WTC11 (cell line): ENCODE measurements at regions not wholly inside any gene's neighbourhood (a gene's known extent, or its start where the extent isn't known, plus 50 kb on each side); places are given as distances from the start of the nearest gene placed in this dataset.

Source experiments
- ATAC-seq: fragments of 200-7000 bp; cut with Tn5 transposase; 2 replicates; pipeline ENCODE4 v1.10.0; 2021; ENCODE audit warnings: mild to moderate bottlenecking, moderate library complexity
- CTCF ChIA-PET: fragments of 300-600 bp; sonication (Branson Sonifier 250); formaldehyde crosslinking; loops from one replicate; lab custom pipeline; 2021; ENCODE audit warnings: antibody characterized with exemption; lab: Charles Lee
- POLR2A ChIA-PET: fragments of 350-600 bp; sonication (Branson Sonifier 250); formaldehyde crosslinking; loops from one replicate; lab custom pipeline; 2021; ENCODE audit warnings: antibody characterized with exemption; lab: Charles Lee
- DNase-seq: peaks from one replicate; pipeline ENCODE4 v3.0.0; 2021; ENCODE audit warnings: low spot score
- H3K27ac Mint-ChIP-seq: 2 replicates; pipeline ENCODE4 v1.8.0; 2021; ENCODE audit warnings: mixed read lengths
- H3K27me3 Mint-ChIP-seq: 2 replicates; pipeline ENCODE4 v1.8.0; 2021; ENCODE audit warnings: low read depth, mild to moderate bottlenecking, moderate library complexity, mixed read lengths
- H3K36me3 Mint-ChIP-seq: 2 replicates; pipeline ENCODE4 v1.8.0; 2021; ENCODE audit warnings: mixed read lengths
- H3K4me1 Mint-ChIP-seq: 2 replicates; pipeline ENCODE4 v1.8.0; 2022; ENCODE audit warnings: mixed read lengths
- H3K4me3 Mint-ChIP-seq: 2 replicates; pipeline ENCODE4 v1.8.0; 2021; ENCODE audit warnings: mild to moderate bottlenecking, moderate library complexity, mixed read lengths
- H3K9me3 Mint-ChIP-seq: 2 replicates; pipeline ENCODE4 v1.8.0; 2021; ENCODE audit warnings: mixed read lengths
- ATF1 ChIP-seq: sonication (generic); formaldehyde crosslinking; IDR thresholded peaks from 2 replicates; pipeline ENCODE4 v1.8.1; 2023; ENCODE audit warnings: mild to moderate bottlenecking, moderate library complexity, missing genetic modification reagents
- ETV6 ChIP-seq: sonication (generic); formaldehyde crosslinking; IDR thresholded peaks from 2 replicates; pipeline ENCODE4 v1.8.1; 2022; ENCODE audit warnings: mild to moderate bottlenecking, missing genetic modification reagents
- HMGA2 ChIP-seq: fragments of 250-450 bp; sonication (Bioruptor Pico); IDR thresholded peaks from 2 replicates; pipeline ENCODE4 v1.4.0; 2021; ENCODE audit warnings: mild to moderate bottlenecking, moderate library complexity
- JAZF1 ChIP-seq: fragments of 250-450 bp; sonication (Bioruptor Pico); IDR thresholded peaks from 2 replicates; pipeline ENCODE4 v1.9.0; 2021; ENCODE audit warnings: moderate library complexity, mild to moderate bottlenecking, inconsistent platforms
- KAT7 ChIP-seq: sonication (generic); formaldehyde crosslinking; IDR thresholded peaks from 2 replicates; pipeline ENCODE4 v1.8.1; 2023; ENCODE audit warnings: missing genetic modification reagents, mild to moderate bottlenecking, borderline replicate concordance
- NFYB ChIP-seq: sonication (generic); formaldehyde crosslinking; conservative IDR thresholded peaks from 2 replicates; pipeline ENCODE4 v1.8.0; 2022; ENCODE audit warnings: low read depth, missing genetic modification reagents
- NR2C2 ChIP-seq: sonication (generic); formaldehyde crosslinking; IDR thresholded peaks from 2 replicates; pipeline ENCODE4 v1.8.0; 2022; ENCODE audit warnings: mild to moderate bottlenecking, missing genetic modification reagents
- RORB ChIP-seq: fragments of 250-450 bp; sonication (Bioruptor Pico); IDR thresholded peaks from 2 replicates; pipeline ENCODE4 v1.9.0; 2021; ENCODE audit warnings: mild to moderate bottlenecking
- TEAD1 ChIP-seq: sonication (generic); formaldehyde crosslinking; IDR thresholded peaks from 2 replicates; pipeline ENCODE4 v1.8.0; 2022; ENCODE audit warnings: mild to moderate bottlenecking, missing genetic modification reagents
- TP53 ChIP-seq: sonication (generic); formaldehyde crosslinking; IDR thresholded peaks from 2 replicates; pipeline ENCODE4 v1.8.1; 2023; ENCODE audit warnings: mild to moderate bottlenecking, missing genetic modification reagents
- ZNF317 ChIP-seq: sonication (generic); formaldehyde crosslinking; IDR thresholded peaks from 2 replicates; pipeline ENCODE4 v1.8.1; 2023; ENCODE audit warnings: low read depth, mild to moderate bottlenecking, moderate library complexity, missing genetic modification reagents, borderline replicate concordance
- ZNF416 ChIP-seq: fragments of 250-450 bp; sonication (Bioruptor Pico); IDR thresholded peaks from 2 replicates; pipeline ENCODE4 v1.9.0; 2021; ENCODE audit warnings: mild to moderate bottlenecking, inconsistent platforms
- ZNF423 ChIP-seq: fragments of 250-450 bp; sonication (Bioruptor Pico); IDR thresholded peaks from 2 replicates; pipeline ENCODE4 v2.1.2; 2022; ENCODE audit warnings: mild to moderate bottlenecking, moderate library complexity
- TF ChIP-seq, protein P1 (sequence below): sonication (generic); formaldehyde crosslinking; IDR thresholded peaks from 2 replicates; pipeline ENCODE4 v1.8.1; 2023; ENCODE audit warnings: mild to moderate bottlenecking, moderate library complexity, missing genetic modification reagents
- TF ChIP-seq, protein P2 (sequence below): sonication (generic); formaldehyde crosslinking; IDR thresholded peaks from 2 replicates; pipeline ENCODE4 v1.8.0; 2023; ENCODE audit warnings: mild to moderate bottlenecking, missing genetic modification reagents
- TF ChIP-seq, protein P3 (sequence below): sonication (generic); formaldehyde crosslinking; IDR thresholded peaks from 2 replicates; pipeline ENCODE4 v1.8.1; 2022; ENCODE audit warnings: low read depth, missing genetic modification reagents, borderline replicate concordance
- TF ChIP-seq, protein P4 (sequence below): sonication (generic); formaldehyde crosslinking; IDR thresholded peaks from 2 replicates; pipeline ENCODE4 v1.8.1; 2022; ENCODE audit warnings: low read depth, mild to moderate bottlenecking, moderate library complexity, missing genetic modification reagents, borderline replicate concordance
- TF ChIP-seq, protein P5 (sequence below): fragments of 250-450 bp; sonication (Bioruptor Pico); IDR thresholded peaks from 2 replicates; pipeline ENCODE4 v1.9.0; 2021; ENCODE audit warnings: mild to moderate bottlenecking, borderline replicate concordance
- TF ChIP-seq, protein P6 (sequence below): sonication (generic); formaldehyde crosslinking; IDR thresholded peaks from 2 replicates; pipeline ENCODE4 v1.8.0; 2022; ENCODE audit warnings: mild to moderate bottlenecking, missing genetic modification reagents

DNA sequence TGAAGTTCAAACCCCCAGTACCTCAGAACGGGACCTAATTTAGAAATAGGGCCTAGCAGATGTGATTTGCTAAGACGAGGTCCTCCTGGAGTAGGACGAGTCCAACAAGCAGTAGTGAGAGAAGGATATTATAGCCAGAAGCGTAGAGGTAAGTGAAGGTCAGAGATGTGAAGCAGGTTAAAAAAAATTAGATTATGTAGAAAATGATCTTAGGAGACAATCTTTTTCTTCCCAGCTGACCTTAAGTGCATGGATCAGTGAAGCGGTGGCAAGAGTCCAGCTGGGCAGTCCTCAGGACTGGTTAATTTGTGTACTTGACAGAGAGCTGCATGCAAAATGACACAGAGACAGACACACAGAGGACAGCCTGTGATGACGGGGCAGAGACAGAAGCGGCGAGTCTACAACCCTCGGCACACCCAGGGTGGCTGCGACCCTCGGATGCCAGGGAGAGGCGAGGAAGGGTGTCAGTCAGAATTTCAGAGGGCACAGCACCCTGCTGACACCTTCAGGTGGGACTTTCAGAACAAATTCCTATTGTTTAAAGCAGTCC, 131.4 kb upstream of the IRX4 start:
- no peaks in the 10 kb centered on the region for H3K36me3 Mint-ChIP-seq
- CTCF ChIA-PET, result no interaction called here
- H3K27ac Mint-ChIP-seq, result no peak overlapping the region

DNA sequence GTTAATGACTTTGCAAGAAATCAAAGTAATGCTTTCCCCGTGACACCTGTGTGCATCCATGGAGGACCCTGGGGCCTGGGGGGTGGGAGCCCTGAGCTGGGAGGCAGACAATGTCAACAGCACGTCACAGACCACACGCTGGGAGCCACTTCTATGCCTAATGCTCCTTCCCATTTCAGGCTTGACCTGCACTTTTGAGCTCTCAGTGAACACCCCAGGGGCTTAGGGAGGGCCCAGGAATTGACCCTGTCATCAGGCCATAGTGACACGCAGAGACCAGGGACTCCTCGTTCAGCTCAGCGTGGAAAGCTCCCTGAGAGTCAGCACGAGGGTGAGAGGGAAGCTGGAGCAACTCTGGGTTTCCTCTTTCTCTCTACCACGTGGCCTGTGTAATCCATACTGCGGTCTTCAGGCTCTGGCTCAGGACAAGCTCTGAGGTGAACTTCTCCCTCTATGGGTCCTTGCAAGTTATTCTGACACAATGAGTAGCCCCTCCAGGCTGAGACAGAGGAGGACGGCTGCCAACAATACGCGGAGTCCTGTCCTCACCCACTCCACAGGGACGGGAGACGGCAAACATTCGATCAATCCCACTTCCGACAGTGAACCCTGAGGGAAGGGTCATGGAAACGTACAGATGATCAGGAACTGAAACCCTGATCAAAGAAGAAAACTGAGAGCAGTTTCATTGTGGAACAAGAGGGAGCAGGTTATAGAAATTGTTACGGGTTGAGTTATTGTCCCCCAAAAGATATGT, 130.8 kb upstream of the IRX4 start:
- H3K27me3 Mint-ChIP-seq, result no peaks in the 10 kb centered on the region
- H3K9me3 Mint-ChIP-seq, result no peaks in the 10 kb centered on the region
- no peaks in the 10 kb centered on the region for H3K36me3 Mint-ChIP-seq
- H3K27ac Mint-ChIP-seq, result no peak overlapping the region
- H3K4me1 Mint-ChIP-seq, result no peaks in the 10 kb centered on the region
- ChIA-PET POLR2A (no interaction called here), CTCF (no interaction called here)
- no peak overlapping the region for H3K4me3 Mint-ChIP-seq
- TF ChIP-seq TP53 (CRISPR knock-in tag), result no peak
- no peak for TF ChIP-seq HMGA2 (CRISPR knock-in tag)
- TF ChIP-seq, protein P1, sequence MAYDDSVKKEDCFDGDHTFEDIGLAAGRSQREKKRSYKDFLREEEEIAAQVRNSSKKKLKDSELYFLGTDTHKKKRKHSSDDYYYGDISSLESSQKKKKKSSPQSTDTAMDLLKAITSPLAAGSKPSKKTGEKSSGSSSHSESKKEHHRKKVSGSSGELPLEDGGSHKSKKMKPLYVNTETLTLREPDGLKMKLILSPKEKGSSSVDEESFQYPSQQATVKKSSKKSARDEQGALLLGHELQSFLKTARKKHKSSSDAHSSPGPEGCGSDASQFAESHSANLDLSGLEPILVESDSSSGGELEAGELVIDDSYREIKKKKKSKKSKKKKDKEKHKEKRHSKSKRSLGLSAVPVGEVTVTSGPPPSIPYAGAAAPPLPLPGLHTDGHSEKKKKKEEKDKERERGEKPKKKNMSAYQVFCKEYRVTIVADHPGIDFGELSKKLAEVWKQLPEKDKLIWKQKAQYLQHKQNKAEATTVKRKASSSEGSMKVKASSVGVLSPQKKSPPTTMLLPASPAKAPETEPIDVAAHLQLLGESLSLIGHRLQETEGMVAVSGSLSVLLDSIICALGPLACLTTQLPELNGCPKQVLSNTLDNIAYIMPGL (CRISPR knock-in tag), result no peak
- no peak for TF ChIP-seq JAZF1 (CRISPR knock-in tag)
- TF ChIP-seq RORB (CRISPR knock-in tag), result no peak
- no peak for TF ChIP-seq ZNF317 (CRISPR knock-in tag)
- TF ChIP-seq, protein P2, sequence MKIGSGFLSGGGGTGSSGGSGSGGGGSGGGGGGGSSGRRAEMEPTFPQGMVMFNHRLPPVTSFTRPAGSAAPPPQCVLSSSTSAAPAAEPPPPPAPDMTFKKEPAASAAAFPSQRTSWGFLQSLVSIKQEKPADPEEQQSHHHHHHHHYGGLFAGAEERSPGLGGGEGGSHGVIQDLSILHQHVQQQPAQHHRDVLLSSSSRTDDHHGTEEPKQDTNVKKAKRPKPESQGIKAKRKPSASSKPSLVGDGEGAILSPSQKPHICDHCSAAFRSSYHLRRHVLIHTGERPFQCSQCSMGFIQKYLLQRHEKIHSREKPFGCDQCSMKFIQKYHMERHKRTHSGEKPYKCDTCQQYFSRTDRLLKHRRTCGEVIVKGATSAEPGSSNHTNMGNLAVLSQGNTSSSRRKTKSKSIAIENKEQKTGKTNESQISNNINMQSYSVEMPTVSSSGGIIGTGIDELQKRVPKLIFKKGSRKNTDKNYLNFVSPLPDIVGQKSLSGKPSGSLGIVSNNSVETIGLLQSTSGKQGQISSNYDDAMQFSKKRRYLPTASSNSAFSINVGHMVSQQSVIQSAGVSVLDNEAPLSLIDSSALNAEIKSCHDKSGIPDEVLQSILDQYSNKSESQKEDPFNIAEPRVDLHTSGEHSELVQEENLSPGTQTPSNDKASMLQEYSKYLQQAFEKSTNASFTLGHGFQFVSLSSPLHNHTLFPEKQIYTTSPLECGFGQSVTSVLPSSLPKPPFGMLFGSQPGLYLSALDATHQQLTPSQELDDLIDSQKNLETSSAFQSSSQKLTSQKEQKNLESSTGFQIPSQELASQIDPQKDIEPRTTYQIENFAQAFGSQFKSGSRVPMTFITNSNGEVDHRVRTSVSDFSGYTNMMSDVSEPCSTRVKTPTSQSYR (CRISPR knock-in tag), result no peak
- no peak for TF ChIP-seq ZNF423 (CRISPR knock-in tag)
- no peak for TF ChIP-seq KAT7 (CRISPR knock-in tag)
- no peak for TF ChIP-seq ATF1 (CRISPR knock-in tag)
- no peak for TF ChIP-seq NR2C2 (CRISPR knock-in tag)
- no peak for TF ChIP-seq ETV6 (CRISPR knock-in tag)
- DNase-seq, result no peak
- ATAC-seq, result no peak

More for the DNA sequence above, 131.4 kb upstream of the IRX4 start:
- H3K4me3 Mint-ChIP-seq, result no peak overlapping the region
- POLR2A ChIA-PET, result no interaction called here
- no peak for ATAC-seq
- TF ChIP-seq, protein P3, sequence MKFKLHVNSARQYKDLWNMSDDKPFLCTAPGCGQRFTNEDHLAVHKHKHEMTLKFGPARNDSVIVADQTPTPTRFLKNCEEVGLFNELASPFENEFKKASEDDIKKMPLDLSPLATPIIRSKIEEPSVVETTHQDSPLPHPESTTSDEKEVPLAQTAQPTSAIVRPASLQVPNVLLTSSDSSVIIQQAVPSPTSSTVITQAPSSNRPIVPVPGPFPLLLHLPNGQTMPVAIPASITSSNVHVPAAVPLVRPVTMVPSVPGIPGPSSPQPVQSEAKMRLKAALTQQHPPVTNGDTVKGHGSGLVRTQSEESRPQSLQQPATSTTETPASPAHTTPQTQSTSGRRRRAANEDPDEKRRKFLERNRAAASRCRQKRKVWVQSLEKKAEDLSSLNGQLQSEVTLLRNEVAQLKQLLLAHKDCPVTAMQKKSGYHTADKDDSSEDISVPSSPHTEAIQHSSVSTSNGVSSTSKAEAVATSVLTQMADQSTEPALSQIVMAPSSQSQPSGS, result no peak
- TF ChIP-seq NFYB (CRISPR knock-in tag), result no peak
- no peaks in the 10 kb centered on the region for H3K27me3 Mint-ChIP-seq
- H3K4me1 Mint-ChIP-seq, result no peaks in the 10 kb centered on the region
- no peaks in the 10 kb centered on the region for H3K9me3 Mint-ChIP-seq
- DNase-seq, result no peak

DNA sequence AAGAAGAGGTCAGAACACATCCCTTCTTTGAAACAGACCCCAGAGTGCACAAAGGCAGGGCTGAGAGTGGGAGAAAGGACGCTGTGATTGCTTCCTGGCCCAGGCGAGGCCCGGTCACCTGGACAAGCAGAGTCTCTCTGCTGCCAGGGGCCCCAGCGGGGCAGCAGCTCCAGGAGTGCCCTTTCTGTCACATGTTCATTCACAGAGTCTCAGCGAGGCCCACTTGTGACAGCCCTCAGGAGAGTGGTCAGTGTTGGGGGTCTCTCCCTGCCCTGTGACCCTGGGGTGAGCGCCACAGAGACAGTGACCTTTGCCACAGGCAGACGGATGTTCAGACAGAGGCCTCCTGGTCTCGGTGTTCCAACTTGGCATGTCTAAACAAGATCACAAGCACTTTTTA, 130.2 kb upstream of the IRX4 start:
- Mint-ChIP-seq H3K27ac (no peak overlapping the region), H3K4me1 (0 out of 2 replicates have a peak, but pooled peaks cover 3% of the 10 kb centered on the region), H3K27me3 (no peaks in the 10 kb centered on the region), H3K9me3 (no peaks in the 10 kb centered on the region), H3K4me3 (no peak overlapping the region), H3K36me3 (no peaks in the 10 kb centered on the region)
- ChIA-PET CTCF (no interaction called here), POLR2A (no interaction called here)
- ATAC-seq (no peak), DNase-seq (no peak)
- no peak for TF ChIP-seq ZNF416 (CRISPR knock-in tag)
- TF ChIP-seq, protein P4, sequence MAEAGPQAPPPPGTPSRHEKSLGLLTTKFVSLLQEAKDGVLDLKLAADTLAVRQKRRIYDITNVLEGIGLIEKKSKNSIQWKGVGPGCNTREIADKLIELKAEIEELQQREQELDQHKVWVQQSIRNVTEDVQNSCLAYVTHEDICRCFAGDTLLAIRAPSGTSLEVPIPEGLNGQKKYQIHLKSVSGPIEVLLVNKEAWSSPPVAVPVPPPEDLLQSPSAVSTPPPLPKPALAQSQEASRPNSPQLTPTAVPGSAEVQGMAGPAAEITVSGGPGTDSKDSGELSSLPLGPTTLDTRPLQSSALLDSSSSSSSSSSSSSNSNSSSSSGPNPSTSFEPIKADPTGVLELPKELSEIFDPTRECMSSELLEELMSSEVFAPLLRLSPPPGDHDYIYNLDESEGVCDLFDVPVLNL, result no peak
- no peak for TF ChIP-seq TEAD1 (CRISPR knock-in tag)
- TF ChIP-seq, protein P5, sequence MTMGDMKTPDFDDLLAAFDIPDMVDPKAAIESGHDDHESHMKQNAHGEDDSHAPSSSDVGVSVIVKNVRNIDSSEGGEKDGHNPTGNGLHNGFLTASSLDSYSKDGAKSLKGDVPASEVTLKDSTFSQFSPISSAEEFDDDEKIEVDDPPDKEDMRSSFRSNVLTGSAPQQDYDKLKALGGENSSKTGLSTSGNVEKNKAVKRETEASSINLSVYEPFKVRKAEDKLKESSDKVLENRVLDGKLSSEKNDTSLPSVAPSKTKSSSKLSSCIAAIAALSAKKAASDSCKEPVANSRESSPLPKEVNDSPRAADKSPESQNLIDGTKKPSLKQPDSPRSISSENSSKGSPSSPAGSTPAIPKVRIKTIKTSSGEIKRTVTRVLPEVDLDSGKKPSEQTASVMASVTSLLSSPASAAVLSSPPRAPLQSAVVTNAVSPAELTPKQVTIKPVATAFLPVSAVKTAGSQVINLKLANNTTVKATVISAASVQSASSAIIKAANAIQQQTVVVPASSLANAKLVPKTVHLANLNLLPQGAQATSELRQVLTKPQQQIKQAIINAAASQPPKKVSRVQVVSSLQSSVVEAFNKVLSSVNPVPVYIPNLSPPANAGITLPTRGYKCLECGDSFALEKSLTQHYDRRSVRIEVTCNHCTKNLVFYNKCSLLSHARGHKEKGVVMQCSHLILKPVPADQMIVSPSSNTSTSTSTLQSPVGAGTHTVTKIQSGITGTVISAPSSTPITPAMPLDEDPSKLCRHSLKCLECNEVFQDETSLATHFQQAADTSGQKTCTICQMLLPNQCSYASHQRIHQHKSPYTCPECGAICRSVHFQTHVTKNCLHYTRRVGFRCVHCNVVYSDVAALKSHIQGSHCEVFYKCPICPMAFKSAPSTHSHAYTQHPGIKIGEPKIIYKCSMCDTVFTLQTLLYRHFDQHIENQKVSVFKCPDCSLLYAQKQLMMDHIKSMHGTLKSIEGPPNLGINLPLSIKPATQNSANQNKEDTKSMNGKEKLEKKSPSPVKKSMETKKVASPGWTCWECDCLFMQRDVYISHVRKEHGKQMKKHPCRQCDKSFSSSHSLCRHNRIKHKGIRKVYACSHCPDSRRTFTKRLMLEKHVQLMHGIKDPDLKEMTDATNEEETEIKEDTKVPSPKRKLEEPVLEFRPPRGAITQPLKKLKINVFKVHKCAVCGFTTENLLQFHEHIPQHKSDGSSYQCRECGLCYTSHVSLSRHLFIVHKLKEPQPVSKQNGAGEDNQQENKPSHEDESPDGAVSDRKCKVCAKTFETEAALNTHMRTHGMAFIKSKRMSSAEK (CRISPR knock-in tag), result no peak
- TF ChIP-seq, protein P6, sequence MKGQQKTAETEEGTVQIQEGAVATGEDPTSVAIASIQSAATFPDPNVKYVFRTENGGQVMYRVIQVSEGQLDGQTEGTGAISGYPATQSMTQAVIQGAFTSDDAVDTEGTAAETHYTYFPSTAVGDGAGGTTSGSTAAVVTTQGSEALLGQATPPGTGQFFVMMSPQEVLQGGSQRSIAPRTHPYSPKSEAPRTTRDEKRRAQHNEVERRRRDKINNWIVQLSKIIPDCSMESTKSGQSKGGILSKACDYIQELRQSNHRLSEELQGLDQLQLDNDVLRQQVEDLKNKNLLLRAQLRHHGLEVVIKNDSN, result no peak
